ENCODE measurements at regions not wholly inside any gene's neighbourhood (a gene's known extent, or its start where the extent isn't known, plus 50 kb on each side); places are given as distances from the start of the nearest gene placed in this dataset.

DNA sequence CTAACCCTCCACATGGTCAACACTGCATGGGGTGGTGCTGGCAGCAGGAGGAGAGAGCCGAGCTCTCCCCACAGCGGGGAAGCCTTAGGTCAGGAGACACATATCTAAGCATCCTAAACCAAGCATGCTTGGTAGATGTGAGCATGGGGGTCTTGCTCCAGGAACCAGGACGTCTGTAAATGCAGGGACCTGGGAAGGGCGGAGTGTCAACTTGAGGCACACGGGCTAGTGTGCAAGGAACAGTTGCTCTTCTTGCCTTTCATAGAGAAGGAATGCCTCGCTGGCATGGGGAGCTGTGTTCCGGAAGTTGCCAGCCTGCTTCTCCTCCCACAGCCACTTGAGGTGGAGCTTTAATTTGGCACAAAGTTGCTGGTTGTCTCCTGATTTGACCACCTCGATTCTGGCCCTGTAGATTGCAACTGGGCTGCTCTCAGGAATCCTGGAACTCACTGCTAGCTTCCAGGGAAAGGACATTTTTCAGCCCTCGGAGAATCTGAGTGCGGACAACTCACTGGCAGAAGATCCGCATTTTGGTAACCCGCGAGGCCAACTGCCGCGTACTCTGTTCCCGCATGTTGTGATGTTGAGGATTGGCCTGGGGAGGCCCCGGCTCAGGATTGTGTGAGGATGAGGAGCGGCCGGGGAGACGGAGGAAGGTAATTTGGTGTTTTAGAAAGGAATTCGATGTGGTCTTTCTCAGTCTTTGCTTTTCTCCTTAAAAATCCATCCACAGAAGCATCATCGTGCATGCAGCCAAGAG, 370.3 kb upstream of the IRX1 start:
- TF ChIP-seq, protein P1, sequence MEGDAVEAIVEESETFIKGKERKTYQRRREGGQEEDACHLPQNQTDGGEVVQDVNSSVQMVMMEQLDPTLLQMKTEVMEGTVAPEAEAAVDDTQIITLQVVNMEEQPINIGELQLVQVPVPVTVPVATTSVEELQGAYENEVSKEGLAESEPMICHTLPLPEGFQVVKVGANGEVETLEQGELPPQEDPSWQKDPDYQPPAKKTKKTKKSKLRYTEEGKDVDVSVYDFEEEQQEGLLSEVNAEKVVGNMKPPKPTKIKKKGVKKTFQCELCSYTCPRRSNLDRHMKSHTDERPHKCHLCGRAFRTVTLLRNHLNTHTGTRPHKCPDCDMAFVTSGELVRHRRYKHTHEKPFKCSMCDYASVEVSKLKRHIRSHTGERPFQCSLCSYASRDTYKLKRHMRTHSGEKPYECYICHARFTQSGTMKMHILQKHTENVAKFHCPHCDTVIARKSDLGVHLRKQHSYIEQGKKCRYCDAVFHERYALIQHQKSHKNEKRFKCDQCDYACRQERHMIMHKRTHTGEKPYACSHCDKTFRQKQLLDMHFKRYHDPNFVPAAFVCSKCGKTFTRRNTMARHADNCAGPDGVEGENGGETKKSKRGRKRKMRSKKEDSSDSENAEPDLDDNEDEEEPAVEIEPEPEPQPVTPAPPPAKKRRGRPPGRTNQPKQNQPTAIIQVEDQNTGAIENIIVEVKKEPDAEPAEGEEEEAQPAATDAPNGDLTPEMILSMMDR (IDR thresholded peaks at IDR 0.05): no peak
- no peak for TF ChIP-seq ZFX (IDR thresholded peaks at IDR 0.05; ENCODE audit: borderline replicate concordance)
